A673 (cell line): ENCODE measurements at regions not wholly inside any gene's neighbourhood (a gene's known extent, or its start where the extent isn't known, plus 50 kb on each side); places are given as distances from the start of the nearest gene placed in this dataset.

Source experiments
- BruUV-seq: library from RNA; stranded (reverse); fragments of 400-500 nt; replicated peaks from 2 replicates; lab custom pipeline; 2021; lab: Mats Ljungman, UMichigan
- CTCF ChIA-PET: fragments of 300-600 bp; sonication (Branson Sonifier 250); formaldehyde crosslinking; loops from one replicate; lab custom pipeline; 2022; ENCODE audit warnings: antibody characterized with exemption; lab: Charles Lee
- POLR2A ChIA-PET: fragments of 300-600 bp; sonication (Branson Sonifier 250); formaldehyde crosslinking; loops from one replicate; lab custom pipeline; 2022; ENCODE audit warnings: antibody characterized with exemption; ENCODE audit not compliant: low non-redundant PET; lab: Charles Lee
- DNase-seq: peaks from one replicate; pipeline ENCODE4 v3.0.0-alpha.2; 2015; ENCODE audit warnings: low spot score
- H3K27ac ChIP-seq: fragments of 200-600 bp; sonication (generic); 2 replicates; pipeline ENCODE4 v1.5.1; 2016; ENCODE audit warnings: mixed run types, low read depth, mild to moderate bottlenecking, mixed read lengths, antibody characterized with exemption, low read length; ENCODE audit not compliant: poor library complexity, severe bottlenecking
- H3K27me3 ChIP-seq: fragments of 200-600 bp; sonication (generic); replicated peaks from 2 replicates; pipeline ENCODE4 v1.6.1; 2017; ENCODE audit warnings: mixed run types, low read depth, mild to moderate bottlenecking, mixed read lengths, antibody characterized with exemption, low read length; ENCODE audit not compliant: insufficient read depth, poor library complexity
- H3K36me3 ChIP-seq: fragments of 200-600 bp; sonication (generic); 2 replicates; pipeline ENCODE4 v1.6.1; 2016; ENCODE audit warnings: mixed run types, mild to moderate bottlenecking, mixed read lengths, antibody characterized with exemption, low read length; ENCODE audit not compliant: insufficient read depth, poor library complexity, severe bottlenecking
- H3K4me1 ChIP-seq: fragments of 200-600 bp; sonication (generic); 2 replicates; pipeline ENCODE4 v1.6.1; 2017; ENCODE audit warnings: mixed run types, mild to moderate bottlenecking, mixed read lengths, antibody characterized with exemption, low read length; ENCODE audit not compliant: insufficient read depth, poor library complexity, severe bottlenecking
- H3K4me3 ChIP-seq: fragments of 200-600 bp; sonication (generic); 2 replicates; pipeline ENCODE4 v1.5.1; 2016; ENCODE audit warnings: low read depth, mixed run types, mild to moderate bottlenecking, mixed read lengths, low read length; ENCODE audit not compliant: poor library complexity, severe bottlenecking
- H3K9me3 ChIP-seq: fragments of 200-600 bp; sonication (generic); 2 replicates; pipeline ENCODE4 v1.6.1; 2016; ENCODE audit warnings: mixed run types, low read depth, mild to moderate bottlenecking, mixed read lengths, antibody characterized with exemption, low read length; ENCODE audit not compliant: poor library complexity, severe bottlenecking
- CTCF ChIP-seq: fragments of 300-800, 200-600 bp; sonication (generic); conservative IDR thresholded peaks from 2 replicates; pipeline ENCODE4 v1.5.1; 2017; ENCODE audit warnings: low read depth, mild to moderate bottlenecking, antibody characterized with exemption, low read length, moderate library complexity, mixed read lengths
- EZH2 ChIP-seq: fragments of 200-600 bp; sonication (generic); IDR thresholded peaks from 2 replicates; pipeline ENCODE4 v1.6.1; 2017; ENCODE audit warnings: borderline replicate concordance, low read depth, mild to moderate bottlenecking, mixed read lengths, antibody characterized with exemption, low read length; ENCODE audit not compliant: poor library complexity, severe bottlenecking
- intact Hi-C: fragments of 100-400 bp; cut with micrococcal nuclease; formaldehyde crosslinking; loops from one replicate; pipeline ENCODE4 v1.10.0; 2022; ENCODE audit not compliant: unreplicated experiment

GRCh38 chr10:118805146-118805545 lies 50.4 kb upstream of the CACUL1 start:
- no peaks in the 10 kb centered on the region for H3K4me1 ChIP-seq
- TF ChIP-seq CTCF, result no peak
- no peak for TF ChIP-seq EZH2
- CTCF ChIA-PET, result no interaction called here
- DNase-seq, result no peak
- BruUV-seq, result no TSS peak
- peaks cover 9% of the 10 kb centered on the region for H3K27me3 ChIP-seq
- no peak overlapping the region for H3K27ac ChIP-seq
- intact Hi-C loops, result no loop called here
- POLR2A ChIA-PET, result no interaction called here
- no peaks in the 10 kb centered on the region for H3K36me3 ChIP-seq
- no peaks in the 10 kb centered on the region for H3K9me3 ChIP-seq
- no peak overlapping the region for H3K4me3 ChIP-seq

GRCh38 chr10:118807512-118808305 lies 52.9 kb upstream of the CACUL1 start:
- H3K4me1 ChIP-seq, result no peaks in the 10 kb centered on the region
- H3K27me3 ChIP-seq, result no peaks in the 10 kb centered on the region
- TF ChIP-seq EZH2 (no peak), CTCF (no peak)
- H3K27ac ChIP-seq, result no peak overlapping the region
- BruUV-seq, result no TSS peak
- intact Hi-C loops, result no loop called here
- H3K9me3 ChIP-seq, result no peaks in the 10 kb centered on the region
- no peak overlapping the region for H3K4me3 ChIP-seq
- POLR2A ChIA-PET, result no interaction called here
- H3K36me3 ChIP-seq, result no peaks in the 10 kb centered on the region
- CTCF ChIA-PET, result no interaction called here
- DNase-seq, result no peak

GRCh38 chr10:118808601-118809356 lies 54.0 kb upstream of the CACUL1 start:
- intact Hi-C loops, result no loop called here
- Histone ChIP-seq H3K9me3 (no peaks in the 10 kb centered on the region), H3K4me3 (no peak overlapping the region), H3K4me1 (no peaks in the 10 kb centered on the region), H3K27me3 (peaks cover 4% of the 10 kb centered on the region), H3K36me3 (no peaks in the 10 kb centered on the region), H3K27ac (no peak overlapping the region)
- POLR2A ChIA-PET, result no interaction called here
- BruUV-seq, result no TSS peak
- DNase-seq, result no peak
- CTCF ChIA-PET, result no interaction called here
- TF ChIP-seq EZH2 (no peak), CTCF (no peak)
